GM12875 (cell line): ENCODE measurements at regions not wholly inside any gene's neighbourhood (a gene's known extent, or its start where the extent isn't known, plus 50 kb on each side); places are given as distances from the start of the nearest gene placed in this dataset.

Experiments used
- H3K4me3 ChIP-seq: one replicate; pipeline ENCODE4 v1.5.1; 2011; ENCODE audit warnings: low read depth, low read length, control low read depth
- CTCF ChIP-seq: IDR thresholded peaks from 2 replicates; pipeline ENCODE4 v1.5.1; 2011; ENCODE audit warnings: low read depth, mild to moderate bottlenecking, control low read depth, inconsistent platforms, low read length, moderate library complexity, borderline replicate concordance; ENCODE audit not compliant: insufficient read depth

- no peak for TF ChIP-seq CTCF
Measured at GRCh38 chr15:87686339-87686738, 570.2 kb downstream of the NTRK3 start.

DNA sequence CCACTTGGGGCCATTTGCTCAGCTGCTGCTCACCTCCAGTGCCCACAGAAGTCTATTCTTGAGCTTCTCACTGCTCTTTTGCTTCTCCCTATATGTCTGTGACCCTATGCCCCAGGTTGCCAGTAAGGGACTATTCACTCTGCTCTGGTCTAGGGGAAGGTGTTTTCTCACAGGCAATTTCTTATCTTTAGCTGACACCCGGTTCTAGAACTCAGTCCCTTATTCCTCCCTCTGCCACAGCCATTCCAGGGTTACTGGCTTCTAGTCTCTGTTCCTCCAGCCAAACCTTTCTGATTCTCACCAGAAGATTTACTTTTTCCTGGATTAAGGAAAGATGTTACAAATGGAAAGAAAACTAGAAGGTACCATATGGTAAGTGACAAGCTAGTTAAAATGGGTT is 574.0 kb downstream of the NTRK3 start:
- no peak for TF ChIP-seq CTCF
- no peak overlapping the region for H3K4me3 ChIP-seq

More at GRCh38 chr15:87686339-87686738, 570.2 kb downstream of the NTRK3 start:
- no peak overlapping the region for H3K4me3 ChIP-seq

- H3K4me3 ChIP-seq = no peak overlapping the region
- no peak for TF ChIP-seq CTCF
Measured at GRCh38 chr15:87681104-87681503, 575.4 kb downstream of the NTRK3 start.

DNA sequence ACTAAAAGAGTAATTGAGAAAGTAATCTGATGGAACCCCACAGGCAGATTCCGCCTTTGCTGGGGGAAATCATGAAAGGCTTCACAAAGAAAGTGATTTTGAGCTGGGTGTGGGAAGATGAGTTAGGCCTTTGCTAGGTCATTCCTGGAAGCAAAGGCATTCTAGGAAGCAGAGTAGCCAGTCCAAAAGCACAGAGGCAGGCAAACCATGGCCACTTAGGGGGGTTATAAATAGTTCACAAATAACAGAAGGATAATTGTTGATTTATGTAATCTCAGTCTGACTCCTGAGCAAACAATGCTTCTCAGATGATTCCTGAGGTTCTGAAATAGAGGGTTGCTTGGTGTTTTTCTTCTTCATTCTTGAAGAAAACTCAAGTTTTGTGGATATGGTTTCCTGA is 576.3 kb downstream of the NTRK3 start:
- no peak overlapping the region for H3K4me3 ChIP-seq
- TF ChIP-seq CTCF = no peak

DNA sequence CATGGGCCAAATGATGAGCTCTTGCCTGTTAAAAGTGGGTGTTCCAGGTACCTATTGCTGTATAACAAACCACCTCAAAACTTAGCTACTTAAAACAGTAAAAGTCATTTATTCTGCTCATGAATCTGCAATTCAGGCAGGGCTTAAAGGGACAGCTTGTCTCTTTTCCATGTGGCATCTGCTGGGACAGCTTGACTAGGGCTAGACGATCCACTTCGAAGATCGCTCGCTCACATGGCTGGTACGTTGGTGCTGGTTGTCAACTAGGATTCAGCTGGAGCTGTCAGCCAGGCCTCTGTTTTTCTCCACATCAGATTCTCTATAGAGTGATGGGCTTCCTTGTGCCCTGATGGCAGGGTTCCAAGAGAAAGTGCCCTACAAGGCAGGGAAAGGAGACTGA is 581.3 kb downstream of the NTRK3 start:
- TF ChIP-seq CTCF = no peak

DNA sequence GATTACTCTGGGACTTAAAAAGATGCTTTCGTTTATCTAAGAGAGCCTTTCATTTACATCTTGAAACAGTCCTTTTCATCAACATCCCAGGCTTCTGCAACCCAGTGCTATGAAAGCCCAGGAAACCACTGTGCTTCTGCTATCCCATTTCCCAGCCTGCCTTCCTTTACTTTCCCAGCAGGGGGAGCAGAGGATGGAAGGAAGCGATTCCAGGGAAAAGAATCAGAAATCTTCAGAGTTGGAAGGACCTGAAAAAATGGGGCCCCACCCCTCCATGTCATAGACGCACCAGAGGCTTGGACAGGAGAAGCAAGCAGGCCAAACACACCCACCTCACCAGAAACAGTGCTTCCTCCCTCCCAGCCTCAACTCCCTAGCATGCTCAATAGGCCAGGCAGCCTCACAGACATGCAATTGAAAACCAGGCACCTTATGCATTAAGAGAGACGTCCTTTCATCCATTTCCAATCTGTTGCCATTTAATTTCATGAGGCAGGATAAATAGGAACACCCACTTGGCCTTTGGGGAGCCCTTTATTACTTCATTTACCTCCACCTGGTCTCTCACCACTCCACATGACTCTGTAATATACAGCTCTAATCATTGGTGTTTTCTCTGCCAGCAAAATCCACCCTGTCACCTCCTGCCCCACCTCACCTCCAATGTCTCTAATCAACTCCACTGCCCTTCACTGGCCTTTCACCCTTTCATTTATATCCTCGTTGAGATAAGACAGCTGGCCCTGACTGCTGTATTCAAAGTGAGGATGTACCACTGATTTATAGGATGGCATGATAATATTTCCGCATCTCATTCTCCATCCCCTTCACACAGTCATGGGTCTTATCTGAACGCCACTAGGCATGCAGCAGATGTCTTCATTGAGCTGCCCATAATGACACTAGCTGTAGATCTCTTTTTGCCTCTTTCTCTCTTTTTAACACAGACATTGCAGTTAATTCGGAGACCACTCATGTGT is 583.9 kb downstream of the NTRK3 start:
- TF ChIP-seq CTCF = 0 out of 2 replicates have a peak, but pooled peaks have one; percentile 1
- no peak overlapping the region for H3K4me3 ChIP-seq

More for the DNA sequence above, 581.3 kb downstream of the NTRK3 start:
- no peak overlapping the region for H3K4me3 ChIP-seq

DNA sequence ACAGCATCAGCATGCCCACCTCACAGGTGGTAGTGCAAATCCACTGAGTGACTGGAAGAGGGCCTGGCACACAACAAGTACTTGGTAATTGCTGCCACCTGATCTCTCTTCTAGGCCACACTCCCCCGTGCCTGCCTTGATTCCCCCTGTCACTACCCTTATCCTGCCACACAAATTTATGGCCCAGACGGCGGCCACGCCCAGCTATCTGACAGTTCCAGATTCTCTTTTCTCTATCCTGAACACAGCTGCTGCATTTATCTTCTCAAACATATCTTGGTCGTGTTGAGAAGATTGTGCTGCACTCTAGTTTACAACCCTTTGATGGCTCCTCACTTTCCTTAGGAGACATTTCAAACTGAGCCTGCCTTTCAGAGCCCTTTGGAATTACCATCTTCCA is 585.2 kb downstream of the NTRK3 start:
- H3K4me3 ChIP-seq = no peak overlapping the region
- TF ChIP-seq CTCF = no peak
